GM12875 (cell line): ENCODE measurements at regions not wholly inside any gene's neighbourhood (a gene's known extent, or its start where the extent isn't known, plus 50 kb on each side); places are given as distances from the start of the nearest gene placed in this dataset.
"Not testable (repeated sequence)": the region's sequence is repeated elsewhere in the genome, so short reads cannot be mapped to it uniquely, and the experiment has no call there.

Experiments
- H3K4me3 ChIP-seq: one replicate; pipeline ENCODE4 v1.5.1; 2011; ENCODE audit warnings: low read depth, low read length, control low read depth
- CTCF ChIP-seq: IDR thresholded peaks from 2 replicates; pipeline ENCODE4 v1.5.1; 2011; ENCODE audit warnings: low read depth, mild to moderate bottlenecking, control low read depth, inconsistent platforms, low read length, moderate library complexity, borderline replicate concordance; ENCODE audit not compliant: insufficient read depth

- H3K4me3 ChIP-seq, result no peak overlapping the region
- TF ChIP-seq CTCF, result no peak
These were observed 105.2 kb upstream of the GPR141 start for GRCh38 chr7:37578350-37578749.

GRCh38 chr7:37580376-37580775 lies 103.2 kb upstream of the GPR141 start:
- H3K4me3 ChIP-seq, result no peak overlapping the region
- no peak for TF ChIP-seq CTCF

GRCh38 chr7:37584651-37585463 lies 98.7 kb upstream of the GPR141 start:
- H3K4me3 ChIP-seq, result not testable (repeated sequence)

- no peak overlapping the region for H3K4me3 ChIP-seq
- TF ChIP-seq CTCF, result no peak
These were observed 92.7 kb upstream of the GPR141 start for GRCh38 chr7:37590824-37591223.

GRCh38 chr7:37592366-37592765 lies 91.2 kb upstream of the GPR141 start:
- no peak for TF ChIP-seq CTCF
- no peak overlapping the region for H3K4me3 ChIP-seq

- no peak for TF ChIP-seq CTCF
- H3K4me3 ChIP-seq, result no peak overlapping the region
These were observed 89.0 kb upstream of the GPR141 start for GRCh38 chr7:37594602-37595001.

GRCh38 chr7:37598824-37599223 lies 84.7 kb upstream of the GPR141 start:
- TF ChIP-seq CTCF, result no peak
- no peak overlapping the region for H3K4me3 ChIP-seq

- H3K4me3 ChIP-seq, result no peak overlapping the region
- no peak for TF ChIP-seq CTCF
These were observed 82.2 kb upstream of the GPR141 start for GRCh38 chr7:37601321-37601720.
